ENCODE measurements at regions not wholly inside any gene's neighbourhood (a gene's known extent, or its start where the extent isn't known, plus 50 kb on each side); places are given as distances from the start of the nearest gene placed in this dataset.

GRCh38 chr13:76685938-76686337 is 200.3 kb downstream of the KCTD12 start:
- no peak for DNase-seq (ENCODE audit: extremely low spot score)
- TF ChIP-seq TARDBP (IDR thresholded peaks at IDR 0.05) (no peak), FOXA1 (IDR thresholded peaks at IDR 0.05) (no peak), LEF1 (IDR thresholded peaks at IDR 0.05; ENCODE audit: borderline replicate concordance) (no peak), FOXK2 (IDR thresholded peaks at IDR 0.05) (no peak), PKNOX1 (IDR thresholded peaks at IDR 0.05) (no peak), NFRKB (IDR thresholded peaks at IDR 0.05) (no peak), FOXM1 (IDR thresholded peaks at IDR 0.05; ENCODE audit: borderline replicate concordance) (no peak), SP1 (IDR thresholded peaks at IDR 0.05) (no peak), ARNT (IDR thresholded peaks at IDR 0.05) (no peak), BHLHE40 (IDR thresholded peaks at IDR 0.05; ENCODE audit: borderline replicate concordance) (no peak), ZNF384 (IDR thresholded peaks at IDR 0.05) (no peak)
- POLR2A ChIA-PET: no interaction called here
- CTCF ChIA-PET: no interaction called here

GRCh38 chr13:76684336-76684735 is 201.9 kb downstream of the KCTD12 start:
- no peak for DNase-seq (ENCODE audit: extremely low spot score)
- ChIA-PET CTCF (interaction anchor here (0.6 kb wide), 1 partner anchor 613 kb away, joined by 5 read pairs; no protein-coding TSS in a partner anchor), POLR2A (no interaction called here)
- no peak for TF ChIP-seq LEF1 (IDR thresholded peaks at IDR 0.05; ENCODE audit: borderline replicate concordance)
- TF ChIP-seq ARNT (IDR thresholded peaks at IDR 0.05): no peak
- no peak for TF ChIP-seq FOXA1 (IDR thresholded peaks at IDR 0.05)
- TF ChIP-seq L3MBTL2 (conservative IDR thresholded peaks at IDR 0.05): no peak
- no peak for TF ChIP-seq FOXM1 (IDR thresholded peaks at IDR 0.05; ENCODE audit: borderline replicate concordance)
- TF ChIP-seq SUZ12 (IDR thresholded peaks at IDR 0.05): no peak
- no peak for TF ChIP-seq TARDBP (IDR thresholded peaks at IDR 0.05)
- no peak for TF ChIP-seq BHLHE40 (IDR thresholded peaks at IDR 0.05; ENCODE audit: borderline replicate concordance)
- no peak for TF ChIP-seq HDGF (IDR thresholded peaks at IDR 0.05; ENCODE audit: borderline replicate concordance)
- no peak for TF ChIP-seq ZNF384 (IDR thresholded peaks at IDR 0.05)
- TF ChIP-seq CTBP1 (IDR thresholded peaks at IDR 0.05; ENCODE audit: borderline replicate concordance): no peak
- TF ChIP-seq FOXK2 (IDR thresholded peaks at IDR 0.05): no peak
- no peak for TF ChIP-seq PKNOX1 (IDR thresholded peaks at IDR 0.05)
- TF ChIP-seq NFRKB (IDR thresholded peaks at IDR 0.05): no peak
- TF ChIP-seq SP1 (IDR thresholded peaks at IDR 0.05): no peak
- no peak for TF ChIP-seq ELF4 (IDR thresholded peaks at IDR 0.05)

GRCh38 chr13:76683854-76684253 is 202.4 kb downstream of the KCTD12 start:
- ChIA-PET CTCF (no interaction called here), POLR2A (no interaction called here)
- TF ChIP-seq CTBP1 (IDR thresholded peaks at IDR 0.05; ENCODE audit: borderline replicate concordance) (no peak), HDGF (IDR thresholded peaks at IDR 0.05; ENCODE audit: borderline replicate concordance) (no peak), FOXK2 (IDR thresholded peaks at IDR 0.05) (no peak), ELF4 (IDR thresholded peaks at IDR 0.05) (no peak)
- DNase-seq (ENCODE audit: extremely low spot score): no peak

- ChIA-PET CTCF (no interaction called here), POLR2A (no interaction called here)
- TF ChIP-seq TARDBP (IDR thresholded peaks at IDR 0.05) (no peak), NFRKB (IDR thresholded peaks at IDR 0.05) (no peak), ARNT (IDR thresholded peaks at IDR 0.05) (no peak), SP1 (IDR thresholded peaks at IDR 0.05) (no peak), LEF1 (IDR thresholded peaks at IDR 0.05; ENCODE audit: borderline replicate concordance) (no peak), PKNOX1 (IDR thresholded peaks at IDR 0.05) (no peak), L3MBTL2 (conservative IDR thresholded peaks at IDR 0.05) (no peak), BHLHE40 (IDR thresholded peaks at IDR 0.05; ENCODE audit: borderline replicate concordance) (no peak), ELF4 (IDR thresholded peaks at IDR 0.05) (no peak), FOXA1 (IDR thresholded peaks at IDR 0.05) (no peak), FOXK2 (IDR thresholded peaks at IDR 0.05) (no peak), ZNF384 (IDR thresholded peaks at IDR 0.05) (no peak), HDGF (IDR thresholded peaks at IDR 0.05; ENCODE audit: borderline replicate concordance) (no peak), CTBP1 (IDR thresholded peaks at IDR 0.05; ENCODE audit: borderline replicate concordance) (no peak), FOXM1 (IDR thresholded peaks at IDR 0.05; ENCODE audit: borderline replicate concordance) (no peak), SUZ12 (IDR thresholded peaks at IDR 0.05) (no peak)
- no peak for DNase-seq (ENCODE audit: extremely low spot score)
These were observed 203.0 kb downstream of the KCTD12 start for GRCh38 chr13:76683168-76683567.

GRCh38 chr13:76680112-76680511 is 206.1 kb downstream of the KCTD12 start:
- DNase-seq (ENCODE audit: extremely low spot score): no peak
- CTCF ChIA-PET: no interaction called here
- TF ChIP-seq NFRKB (IDR thresholded peaks at IDR 0.05): no peak
- TF ChIP-seq ZNF384 (IDR thresholded peaks at IDR 0.05): no peak
- no peak for TF ChIP-seq FOXK2 (IDR thresholded peaks at IDR 0.05)
- TF ChIP-seq CTBP1 (IDR thresholded peaks at IDR 0.05; ENCODE audit: borderline replicate concordance): no peak
- TF ChIP-seq FOXA1 (IDR thresholded peaks at IDR 0.05): no peak
- POLR2A ChIA-PET: no interaction called here

GRCh38 chr13:76677043-76677442 is 209.2 kb downstream of the KCTD12 start:
- ChIA-PET CTCF (interaction anchor here (2.4 kb wide), 1 partner anchor 208 kb away, joined by 7 read pairs; no protein-coding TSS in a partner anchor), POLR2A (no interaction called here)
- DNase-seq (ENCODE audit: extremely low spot score): no peak
- TF ChIP-seq NFRKB (IDR thresholded peaks at IDR 0.05): no peak
- TF ChIP-seq FOXA1 (IDR thresholded peaks at IDR 0.05): no peak
- no peak for TF ChIP-seq TARDBP (IDR thresholded peaks at IDR 0.05)
- TF ChIP-seq BHLHE40 (IDR thresholded peaks at IDR 0.05; ENCODE audit: borderline replicate concordance): no peak
- no peak for TF ChIP-seq L3MBTL2 (conservative IDR thresholded peaks at IDR 0.05)
- TF ChIP-seq LEF1 (IDR thresholded peaks at IDR 0.05; ENCODE audit: borderline replicate concordance): no peak
- TF ChIP-seq ARNT (IDR thresholded peaks at IDR 0.05): no peak
- TF ChIP-seq FOXM1 (IDR thresholded peaks at IDR 0.05; ENCODE audit: borderline replicate concordance): no peak
- TF ChIP-seq PKNOX1 (IDR thresholded peaks at IDR 0.05): no peak
- no peak for TF ChIP-seq FOXK2 (IDR thresholded peaks at IDR 0.05)
- TF ChIP-seq HDGF (IDR thresholded peaks at IDR 0.05; ENCODE audit: borderline replicate concordance): no peak
- no peak for TF ChIP-seq SP1 (IDR thresholded peaks at IDR 0.05)

Data from HEK293T (cell line).